Mesodermal cell (in vitro differentiated cells): ENCODE measurements at regions not wholly inside any gene's neighbourhood (a gene's known extent, or its start where the extent isn't known, plus 50 kb on each side); places are given as distances from the start of the nearest gene placed in this dataset.

Source experiments
- H3K27ac ChIP-seq: 2 replicates; pipeline ENCODE4 v1.7.0; 2013; ENCODE audit warnings: mild to moderate bottlenecking, low read depth, low read length, moderate library complexity; ENCODE audit not compliant: severe bottlenecking
- H3K36me3 ChIP-seq: 2 replicates; pipeline ENCODE4 v1.7.1; 2013; ENCODE audit warnings: mild to moderate bottlenecking, low read length, moderate library complexity; ENCODE audit not compliant: control insufficient read depth, insufficient read depth
- H3K4me1 ChIP-seq: one replicate; pipeline ENCODE4 v1.7.1; 2013; ENCODE audit warnings: mild to moderate bottlenecking, low read length; ENCODE audit not compliant: insufficient read depth, control insufficient read depth, poor library complexity, severe bottlenecking
- H3K4me3 ChIP-seq: 2 replicates; pipeline ENCODE4 v1.7.0; 2013; ENCODE audit warnings: low read length, control low read depth, mild to moderate bottlenecking; ENCODE audit not compliant: insufficient read depth, poor library complexity, severe bottlenecking; ENCODE audit errors: extremely low read depth
- H3K9me3 ChIP-seq: 2 replicates; pipeline ENCODE4 v1.7.1; 2013; ENCODE audit warnings: mild to moderate bottlenecking, low read length, moderate library complexity; ENCODE audit not compliant: control insufficient read depth
- WGBS, 2 experiments: methylation state at CpG; one replicate each; pipeline ENCODE4 v1.1.5; 2013; ENCODE audit warnings: missing lambda C conversion rate in 2 of 2; ENCODE audit not compliant: insufficient coverage in 2 of 2; 5-methylcytosine and 5-hydroxymethylcytosine counted together

DNA sequence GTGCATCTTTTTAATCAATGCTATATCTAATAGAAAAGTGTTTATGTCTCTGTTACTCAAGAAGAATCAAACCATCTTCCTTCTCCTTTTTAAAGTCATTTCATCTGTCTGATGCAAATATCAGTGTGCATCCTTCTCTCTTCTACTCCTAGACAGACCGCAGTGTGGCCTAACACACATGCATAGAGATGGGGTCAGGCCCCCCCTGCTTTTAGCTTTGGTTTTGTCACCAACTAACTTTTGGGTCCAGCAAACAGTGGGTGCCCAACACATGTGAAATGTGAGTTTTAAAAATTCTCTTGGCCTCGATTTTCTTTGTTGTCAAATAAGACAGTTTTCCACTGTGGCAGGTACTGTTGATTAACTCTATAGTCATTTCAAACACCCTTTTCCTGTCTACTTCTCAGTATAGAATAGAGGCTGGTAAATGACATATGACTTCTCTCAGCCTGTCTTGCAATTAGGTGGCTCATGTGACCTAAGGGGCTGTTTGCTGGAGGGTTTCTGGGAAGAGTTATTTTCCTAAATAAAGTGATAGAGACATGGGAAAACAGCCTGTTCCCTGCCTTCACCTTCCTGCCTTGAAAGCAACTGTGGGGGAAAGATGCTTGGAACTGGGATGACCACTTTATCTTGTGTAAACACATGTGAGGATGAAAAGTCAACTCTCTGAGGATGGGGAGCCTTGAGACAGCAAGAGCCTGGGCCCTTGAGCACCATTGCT is 65.7 kb upstream of the DARS1 start:
- Histone ChIP-seq H3K27ac (no peak overlapping the region), H3K9me3 (no peaks in the 10 kb centered on the region), H3K36me3 (no peaks in the 10 kb centered on the region), H3K4me1 (no peaks in the 10 kb centered on the region), H3K4me3 (no peak overlapping the region)
- 100% methylated on average over 1 of the region's 2 CpGs for WGBS, 2 experiments

DNA sequence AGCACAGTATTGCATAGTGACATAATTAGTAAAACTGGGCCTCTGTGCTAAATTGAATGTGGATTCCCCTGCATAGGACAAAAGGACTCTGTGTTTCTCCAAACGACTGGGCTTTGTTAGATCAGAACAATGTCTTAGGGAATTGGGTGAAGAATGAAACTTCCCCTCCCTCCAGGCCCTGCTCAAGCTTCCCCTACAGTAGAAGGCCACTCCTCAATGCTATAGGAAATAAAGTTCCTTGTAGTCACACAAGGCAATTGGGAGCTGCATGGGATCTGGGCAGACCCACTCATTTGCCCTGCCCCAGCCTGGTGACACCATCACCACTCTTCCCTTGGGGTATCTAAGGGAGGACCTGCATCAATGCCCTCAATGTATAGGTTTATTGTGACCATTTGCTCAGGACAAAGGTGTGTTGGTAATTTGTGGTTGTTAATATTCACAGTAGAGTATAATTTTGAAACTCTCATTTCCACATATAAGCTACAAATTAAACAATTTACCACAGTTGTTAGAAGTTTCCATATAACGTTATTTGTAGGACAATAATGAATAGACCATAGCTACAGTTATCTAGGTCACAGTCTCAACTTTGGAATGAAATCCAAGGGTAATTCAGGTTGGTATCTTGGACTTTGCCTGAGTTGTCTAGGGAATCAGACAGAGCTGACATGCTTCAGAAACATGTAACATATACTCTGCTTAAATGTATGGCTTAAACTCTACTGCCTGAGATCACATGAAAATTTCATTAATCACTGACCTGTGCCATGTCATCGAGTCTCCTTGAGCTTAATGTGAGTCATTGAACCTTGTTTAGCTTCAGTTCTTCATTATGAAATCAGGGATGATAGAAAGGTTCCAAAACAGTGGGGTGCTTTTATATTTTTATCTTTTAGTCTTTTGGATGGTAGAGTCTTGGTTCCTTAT is 64.8 kb upstream of the DARS1 start:
- Histone ChIP-seq H3K4me3 (no peak overlapping the region), H3K27ac (no peak overlapping the region), H3K36me3 (no peaks in the 10 kb centered on the region), H3K9me3 (no peaks in the 10 kb centered on the region), H3K4me1 (no peaks in the 10 kb centered on the region)
- WGBS, 2 experiments: 80 to 100% methylated on average over 1 to 2 of the region's 3 CpGs

DNA sequence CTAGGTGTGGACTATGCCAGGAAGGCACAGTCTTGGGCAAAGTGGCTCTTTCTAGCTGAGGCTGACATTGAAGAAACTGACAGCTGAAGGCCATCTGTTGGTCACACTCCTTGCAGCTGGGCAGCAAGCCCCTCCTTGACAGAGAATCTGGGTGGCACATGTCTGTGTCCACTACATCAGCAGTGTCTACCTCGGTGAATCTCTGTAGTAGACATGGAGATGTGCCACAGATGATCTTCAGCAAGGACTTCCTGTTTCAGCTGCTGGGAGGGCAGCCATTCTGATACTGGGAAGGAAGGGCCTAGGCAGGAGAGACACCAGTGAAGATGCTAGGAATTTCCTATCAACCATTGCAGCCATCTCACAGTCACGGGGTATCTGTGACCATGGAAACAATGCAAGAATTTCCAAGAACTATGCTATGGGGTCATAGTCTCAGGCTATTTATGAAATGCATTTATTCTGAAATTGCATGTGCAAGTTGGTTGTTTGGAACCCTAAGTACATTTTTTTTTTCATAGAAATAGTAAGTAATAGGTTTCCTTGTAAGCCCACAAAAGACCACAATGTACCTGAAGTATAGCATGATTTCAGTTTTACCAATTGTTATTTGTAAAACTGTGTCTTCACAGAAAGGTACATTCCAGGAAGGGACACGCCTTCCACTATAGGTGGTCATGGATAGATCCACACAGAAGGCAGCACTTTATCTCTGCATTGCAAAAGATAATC is 63.8 kb upstream of the DARS1 start:
- 56 to 61% methylated on average over 3 of the region's 3 CpGs for WGBS, 2 experiments
- no peak overlapping the region for H3K27ac ChIP-seq
- no peaks in the 10 kb centered on the region for H3K36me3 ChIP-seq
- no peak overlapping the region for H3K4me3 ChIP-seq
- H3K9me3 ChIP-seq: no peaks in the 10 kb centered on the region
- no peaks in the 10 kb centered on the region for H3K4me1 ChIP-seq

DNA sequence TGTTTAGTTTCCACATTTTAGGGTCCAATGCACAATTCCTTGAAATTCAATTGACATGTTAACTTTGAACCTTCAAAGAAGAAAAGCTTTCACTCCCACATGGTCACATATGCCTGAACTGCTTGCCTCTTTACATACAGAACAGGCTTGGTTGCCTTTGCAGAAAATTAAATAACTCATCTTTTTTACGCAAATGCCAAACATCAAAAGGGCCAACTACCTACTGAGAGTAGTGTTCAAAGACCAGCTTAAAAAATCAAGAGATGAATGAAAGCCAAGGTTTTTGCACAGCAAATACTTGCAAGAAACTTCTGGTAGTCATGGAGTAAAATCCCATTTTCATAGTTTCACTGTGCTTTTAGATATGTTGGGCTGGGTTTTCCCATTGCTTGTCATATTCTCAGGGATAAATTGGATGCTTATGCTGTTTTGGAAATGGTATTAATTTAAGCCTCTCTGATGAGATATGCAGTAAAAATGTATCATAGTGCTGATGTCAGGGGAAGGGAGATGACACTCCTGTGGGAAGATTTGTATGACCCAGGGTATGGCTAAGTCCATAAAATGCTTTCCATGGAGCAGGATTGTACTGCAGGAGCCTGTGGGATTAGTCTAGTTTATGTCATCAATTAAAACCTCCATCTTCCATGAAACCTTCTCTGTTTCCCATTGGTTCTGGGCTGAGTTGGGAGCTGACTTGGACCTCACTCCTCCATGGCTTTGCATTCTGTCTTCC is 60.6 kb upstream of the DARS1 start:
- WGBS, 2 experiments: no CpG with 5 or more reads among the region's 1 CpG
- no peak overlapping the region for H3K27ac ChIP-seq
- no peaks in the 10 kb centered on the region for H3K36me3 ChIP-seq
- H3K4me3 ChIP-seq: no peak overlapping the region
- no peaks in the 10 kb centered on the region for H3K9me3 ChIP-seq
- no peaks in the 10 kb centered on the region for H3K4me1 ChIP-seq

DNA sequence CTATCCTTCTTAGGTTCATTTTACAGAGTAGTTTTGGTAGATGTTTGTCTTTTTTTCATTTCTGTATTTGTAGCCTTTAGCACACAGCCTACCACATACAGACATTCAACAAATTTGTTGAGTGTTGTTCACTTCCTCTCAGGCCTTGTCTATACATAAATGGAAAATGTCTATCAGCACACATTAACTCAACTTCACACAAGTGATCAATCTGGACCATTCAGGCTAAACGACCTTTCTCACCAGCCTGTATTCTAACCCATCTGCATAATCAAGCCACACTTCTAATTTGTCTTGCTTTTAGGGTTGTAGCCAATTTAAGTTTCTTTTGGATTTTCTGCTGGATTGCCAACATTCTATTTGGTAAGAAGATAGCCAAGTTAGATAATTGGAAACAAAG is 59.9 kb upstream of the DARS1 start:
- H3K9me3 ChIP-seq: no peaks in the 10 kb centered on the region
- no peak overlapping the region for H3K4me3 ChIP-seq
- no peaks in the 10 kb centered on the region for H3K4me1 ChIP-seq
- WGBS, 2 experiments: no CpG with 5 or more reads among the region's 1 CpG
- no peaks in the 10 kb centered on the region for H3K36me3 ChIP-seq
- H3K27ac ChIP-seq: no peak overlapping the region
